ENCODE measurements at regions not wholly inside any gene's neighbourhood (a gene's known extent, or its start where the extent isn't known, plus 50 kb on each side); places are given as distances from the start of the nearest gene placed in this dataset.

- Mint-ChIP-seq H3K4me1 (ENCODE audit: low read depth) (no peaks in the 10 kb centered on the region), H3K27me3 (ENCODE audit: low read depth) (no peaks in the 10 kb centered on the region), H3K27ac (no peak overlapping the region), H3K4me3 (no peak overlapping the region), H3K9me3 (peaks cover 2% of the 10 kb centered on the region), H3K36me3 (ENCODE audit: low read depth) (no peaks in the 10 kb centered on the region)
- no peak for DNase-seq
- CTCF ChIA-PET, result no interaction called here
- intact Hi-C loops (cut with micrococcal nuclease), result no loop called here
These were observed 1387.8 kb downstream of the OTOL1 start for GRCh38 chr3:162884373-162884772.

- peaks cover 2% of the 10 kb centered on the region for H3K9me3 Mint-ChIP-seq
- CTCF ChIA-PET, result no interaction called here
- H3K27me3 Mint-ChIP-seq (ENCODE audit: low read depth), result no peaks in the 10 kb centered on the region
- no peaks in the 10 kb centered on the region for H3K4me1 Mint-ChIP-seq (ENCODE audit: low read depth)
- DNase-seq, result no peak
- H3K36me3 Mint-ChIP-seq (ENCODE audit: low read depth), result no peaks in the 10 kb centered on the region
- no peak overlapping the region for H3K27ac Mint-ChIP-seq
- no peak overlapping the region for H3K4me3 Mint-ChIP-seq
- intact Hi-C loops (cut with micrococcal nuclease), result no loop called here
These were observed 1396.5 kb downstream of the OTOL1 start for GRCh38 chr3:162892921-162893793.

- Mint-ChIP-seq H3K9me3 (peaks cover 4% of the 10 kb centered on the region), H3K27me3 (ENCODE audit: low read depth) (no peaks in the 10 kb centered on the region), H3K4me3 (no peak overlapping the region), H3K36me3 (ENCODE audit: low read depth) (no peaks in the 10 kb centered on the region), H3K27ac (no peak overlapping the region), H3K4me1 (ENCODE audit: low read depth) (no peaks in the 10 kb centered on the region)
- intact Hi-C loops (cut with micrococcal nuclease), result no loop called here
- CTCF ChIA-PET, result no interaction called here
- no peak for DNase-seq
These were observed 1400.7 kb downstream of the OTOL1 start for GRCh38 chr3:162897291-162897690.

GRCh38 chr3:162932503-162932902 is 1435.9 kb downstream of the OTOL1 start:
- CTCF ChIA-PET, result no interaction called here
- Mint-ChIP-seq H3K4me1 (ENCODE audit: low read depth) (no peaks in the 10 kb centered on the region), H3K9me3 (peaks cover 6% of the 10 kb centered on the region), H3K27ac (no peak overlapping the region), H3K4me3 (no peak overlapping the region), H3K36me3 (ENCODE audit: low read depth) (no peaks in the 10 kb centered on the region), H3K27me3 (ENCODE audit: low read depth) (no peaks in the 10 kb centered on the region)
- no peak for DNase-seq
- intact Hi-C loops (cut with micrococcal nuclease), result no loop called here

- Mint-ChIP-seq H3K36me3 (ENCODE audit: low read depth) (no peaks in the 10 kb centered on the region), H3K27ac (no peak overlapping the region), H3K4me1 (ENCODE audit: low read depth) (no peaks in the 10 kb centered on the region), H3K27me3 (ENCODE audit: low read depth) (no peaks in the 10 kb centered on the region), H3K4me3 (no peak overlapping the region), H3K9me3 (peaks cover 6% of the 10 kb centered on the region)
- intact Hi-C loops (cut with micrococcal nuclease), result no loop called here
- no peak for DNase-seq
- CTCF ChIA-PET, result no interaction called here
These were observed 1437.0 kb downstream of the OTOL1 start for GRCh38 chr3:162933656-162934055.

- intact Hi-C loops (cut with micrococcal nuclease), result no loop called here
- peaks cover 6% of the 10 kb centered on the region for H3K9me3 Mint-ChIP-seq
These were observed 1440.1 kb downstream of the OTOL1 start for GRCh38 chr3:162936706-162937105.

GRCh38 chr3:162938083-162938482 is 1441.5 kb downstream of the OTOL1 start:
- CTCF ChIA-PET, result no interaction called here

More at GRCh38 chr3:162936706-162937105, 1440.1 kb downstream of the OTOL1 start:
- H3K4me1 Mint-ChIP-seq (ENCODE audit: low read depth), result no peaks in the 10 kb centered on the region
- no peaks in the 10 kb centered on the region for H3K27me3 Mint-ChIP-seq (ENCODE audit: low read depth)
- H3K36me3 Mint-ChIP-seq (ENCODE audit: low read depth), result no peaks in the 10 kb centered on the region
- DNase-seq, result no peak
- no peak overlapping the region for H3K4me3 Mint-ChIP-seq
- H3K27ac Mint-ChIP-seq, result no peak overlapping the region
- CTCF ChIA-PET, result no interaction called here

GRCh38 chr3:162945626-162946025 is 1449.0 kb downstream of the OTOL1 start:
- H3K9me3 Mint-ChIP-seq, result peaks cover 8% of the 10 kb centered on the region
- no peaks in the 10 kb centered on the region for H3K36me3 Mint-ChIP-seq (ENCODE audit: low read depth)
- H3K27ac Mint-ChIP-seq, result no peak overlapping the region
- CTCF ChIA-PET, result no interaction called here
- H3K4me1 Mint-ChIP-seq (ENCODE audit: low read depth), result no peaks in the 10 kb centered on the region
- no peak overlapping the region for H3K4me3 Mint-ChIP-seq
- intact Hi-C loops (cut with micrococcal nuclease), result no loop called here
- no peak for DNase-seq
- no peaks in the 10 kb centered on the region for H3K27me3 Mint-ChIP-seq (ENCODE audit: low read depth)

More at GRCh38 chr3:162938083-162938482, 1441.5 kb downstream of the OTOL1 start:
- Mint-ChIP-seq H3K27ac (no peak overlapping the region), H3K27me3 (ENCODE audit: low read depth) (no peaks in the 10 kb centered on the region), H3K36me3 (ENCODE audit: low read depth) (no peaks in the 10 kb centered on the region), H3K4me3 (no peak overlapping the region), H3K4me1 (ENCODE audit: low read depth) (no peaks in the 10 kb centered on the region), H3K9me3 (peaks cover 7% of the 10 kb centered on the region)
- intact Hi-C loops (cut with micrococcal nuclease), result no loop called here
- DNase-seq, result no peak

GRCh38 chr3:162956711-162957110 is 1460.1 kb downstream of the OTOL1 start:
- no peaks in the 10 kb centered on the region for H3K27me3 Mint-ChIP-seq (ENCODE audit: low read depth)
- CTCF ChIA-PET, result no interaction called here
- DNase-seq, result no peak
- H3K9me3 Mint-ChIP-seq, result peaks cover 4% of the 10 kb centered on the region
- H3K27ac Mint-ChIP-seq, result no peak overlapping the region
- intact Hi-C loops (cut with micrococcal nuclease), result no loop called here
- no peaks in the 10 kb centered on the region for H3K36me3 Mint-ChIP-seq (ENCODE audit: low read depth)
- no peak overlapping the region for H3K4me3 Mint-ChIP-seq
- no peaks in the 10 kb centered on the region for H3K4me1 Mint-ChIP-seq (ENCODE audit: low read depth)

GRCh38 chr3:162960269-162960668 is 1463.7 kb downstream of the OTOL1 start:
- H3K27ac Mint-ChIP-seq, result no peak overlapping the region
- no peaks in the 10 kb centered on the region for H3K27me3 Mint-ChIP-seq (ENCODE audit: low read depth)
- no peaks in the 10 kb centered on the region for H3K4me1 Mint-ChIP-seq (ENCODE audit: low read depth)
- H3K9me3 Mint-ChIP-seq, result peaks cover 12% of the 10 kb centered on the region
- DNase-seq, result no peak
- H3K36me3 Mint-ChIP-seq (ENCODE audit: low read depth), result no peaks in the 10 kb centered on the region
- intact Hi-C loops (cut with micrococcal nuclease), result no loop called here
- CTCF ChIA-PET, result interaction anchor here (0.6 kb wide), 1 partner anchor 545 kb away, joined by 3 read pairs; no protein-coding TSS in a partner anchor
- H3K4me3 Mint-ChIP-seq, result no peak overlapping the region

- no peaks in the 10 kb centered on the region for H3K4me1 Mint-ChIP-seq (ENCODE audit: low read depth)
- intact Hi-C loops (cut with micrococcal nuclease), result no loop called here
These were observed 1473.7 kb downstream of the OTOL1 start for GRCh38 chr3:162970292-162970691.

GRCh38 chr3:162971715-162972114 is 1475.1 kb downstream of the OTOL1 start:
- Mint-ChIP-seq H3K4me1 (ENCODE audit: low read depth) (no peaks in the 10 kb centered on the region), H3K4me3 (no peak overlapping the region), H3K36me3 (ENCODE audit: low read depth) (no peaks in the 10 kb centered on the region), H3K9me3 (peaks cover 8% of the 10 kb centered on the region), H3K27ac (no peak overlapping the region), H3K27me3 (ENCODE audit: low read depth) (no peaks in the 10 kb centered on the region)
- CTCF ChIA-PET, result interaction anchor here (0.7 kb wide), 1 partner anchor 9 kb away, joined by 3 read pairs; no protein-coding TSS in a partner anchor
- intact Hi-C loops (cut with micrococcal nuclease), result no loop called here
- no peak for DNase-seq

More at GRCh38 chr3:162970292-162970691, 1473.7 kb downstream of the OTOL1 start:
- no peaks in the 10 kb centered on the region for H3K27me3 Mint-ChIP-seq (ENCODE audit: low read depth)
- CTCF ChIA-PET, result interaction anchor here (0.6 kb wide), 1 partner anchor 245 kb away, joined by 3 read pairs; no protein-coding TSS in a partner anchor
- no peak overlapping the region for H3K4me3 Mint-ChIP-seq
- no peak for DNase-seq
- no peak overlapping the region for H3K27ac Mint-ChIP-seq
- H3K36me3 Mint-ChIP-seq (ENCODE audit: low read depth), result no peaks in the 10 kb centered on the region
- peaks cover 16% of the 10 kb centered on the region for H3K9me3 Mint-ChIP-seq

GRCh38 chr3:162973428-162973917 is 1476.9 kb downstream of the OTOL1 start:
- Mint-ChIP-seq H3K4me3 (no peak overlapping the region), H3K36me3 (ENCODE audit: low read depth) (no peaks in the 10 kb centered on the region), H3K4me1 (ENCODE audit: low read depth) (no peaks in the 10 kb centered on the region), H3K27me3 (ENCODE audit: low read depth) (no peaks in the 10 kb centered on the region), H3K9me3 (no peaks in the 10 kb centered on the region), H3K27ac (no peak overlapping the region)
- intact Hi-C loops (cut with micrococcal nuclease), result no loop called here
- DNase-seq, result no peak
- CTCF ChIA-PET, result no interaction called here
